GM19395 (cell line): ENCODE measurements at regions not wholly inside any gene's neighbourhood (a gene's known extent, or its start where the extent isn't known, plus 50 kb on each side); places are given as distances from the start of the nearest gene placed in this dataset.
"Not testable (repeated sequence)": the region's sequence is repeated elsewhere in the genome, so short reads cannot be mapped to it uniquely, and the experiment has no call there.

Source experiments
- ATAC-seq: cut with Tn5 transposase; IDR thresholded peaks from one replicate; pipeline ENCODE4 v1.9.1; 2021; ENCODE audit warnings: mild to moderate bottlenecking, moderate library complexity; ENCODE audit not compliant: unreplicated experiment

GRCh38 chr2:144131042-144131441 is 388.9 kb downstream of the ZEB2 start:
- ATAC-seq: no peak

DNA sequence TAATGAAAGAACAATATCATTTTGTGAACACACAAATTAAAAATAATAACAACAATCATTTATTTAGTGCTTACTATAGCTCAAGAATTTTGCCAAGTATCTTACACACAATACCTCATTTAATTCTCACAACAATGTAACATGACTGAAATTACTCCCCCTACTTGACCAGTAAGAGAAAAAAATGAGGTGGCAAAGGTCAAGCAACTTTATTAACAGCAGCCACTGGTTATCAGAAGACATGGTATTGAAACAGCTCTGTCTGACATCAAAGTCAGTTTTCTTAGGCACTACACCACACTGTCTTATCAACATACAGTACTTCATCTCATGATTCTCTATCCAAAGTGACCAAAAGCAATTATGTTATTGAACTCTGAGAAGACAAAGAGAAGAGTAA is 389.4 kb downstream of the ZEB2 start:
- no peak for ATAC-seq

- no peak for ATAC-seq
Measured at GRCh38 chr2:144128130-144128746, 391.7 kb downstream of the ZEB2 start.

DNA sequence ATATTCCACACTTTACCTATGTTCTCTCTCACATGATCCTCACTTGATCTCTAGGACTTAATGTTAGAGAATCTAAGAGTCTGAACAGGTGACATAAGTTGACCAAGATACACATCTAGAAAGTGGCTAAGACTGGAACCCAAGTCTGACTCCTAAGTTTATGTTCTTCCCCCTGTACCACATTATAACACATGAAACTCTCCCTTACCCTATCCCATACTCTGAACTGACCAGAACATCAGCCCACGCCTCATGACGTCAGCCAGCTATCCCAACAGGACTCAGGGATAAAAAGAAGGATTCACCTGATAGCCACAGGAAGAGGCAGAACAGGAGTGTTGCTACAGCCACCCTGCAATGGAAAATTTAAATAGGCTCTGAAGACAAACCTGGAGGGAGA is 392.2 kb downstream of the ZEB2 start:
- no peak for ATAC-seq

DNA sequence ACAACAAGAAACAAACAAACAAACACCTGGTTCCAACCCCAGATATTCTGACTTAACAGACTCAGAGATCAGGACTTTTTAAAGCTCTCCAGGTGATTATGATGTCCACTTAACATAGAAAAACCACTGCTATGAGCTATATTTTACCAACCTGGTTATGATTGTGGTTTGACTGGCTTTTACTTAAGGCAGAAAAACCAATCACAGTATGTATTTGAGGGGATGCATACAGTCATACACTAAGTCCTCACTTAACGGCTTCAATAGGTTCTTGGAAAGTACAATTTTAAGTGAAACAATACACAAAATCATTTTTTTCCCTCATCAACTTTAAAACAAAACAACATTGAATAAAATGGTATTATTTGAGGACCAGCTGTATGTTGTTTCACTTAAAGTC is 393.6 kb downstream of the ZEB2 start:
- no peak for ATAC-seq

GRCh38 chr2:144125751-144126150 is 394.2 kb downstream of the ZEB2 start:
- ATAC-seq: no peak

GRCh38 chr2:144124882-144125281 is 395.0 kb downstream of the ZEB2 start:
- no peak for ATAC-seq

GRCh38 chr2:144120487-144120886 is 399.4 kb downstream of the ZEB2 start:
- ATAC-seq: no peak

DNA sequence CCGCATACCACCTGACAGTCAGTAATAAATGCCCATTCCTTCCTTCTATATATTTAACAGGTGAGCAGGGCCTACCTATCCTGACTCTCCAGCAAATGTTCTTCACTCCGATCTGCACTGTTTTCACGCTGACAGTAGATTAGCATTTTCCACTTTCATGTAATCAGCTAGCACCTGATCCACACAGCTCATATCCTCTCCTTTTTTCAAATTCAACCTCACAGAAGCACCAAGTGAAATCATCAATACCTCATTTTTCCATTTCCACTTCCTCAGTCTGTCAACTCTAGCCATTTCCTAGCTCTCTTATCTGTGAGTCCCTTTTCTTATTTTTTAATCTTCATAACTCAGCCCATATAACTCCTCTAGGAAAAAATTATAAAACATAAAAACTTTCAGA is 402.8 kb downstream of the ZEB2 start:
- no peak for ATAC-seq

DNA sequence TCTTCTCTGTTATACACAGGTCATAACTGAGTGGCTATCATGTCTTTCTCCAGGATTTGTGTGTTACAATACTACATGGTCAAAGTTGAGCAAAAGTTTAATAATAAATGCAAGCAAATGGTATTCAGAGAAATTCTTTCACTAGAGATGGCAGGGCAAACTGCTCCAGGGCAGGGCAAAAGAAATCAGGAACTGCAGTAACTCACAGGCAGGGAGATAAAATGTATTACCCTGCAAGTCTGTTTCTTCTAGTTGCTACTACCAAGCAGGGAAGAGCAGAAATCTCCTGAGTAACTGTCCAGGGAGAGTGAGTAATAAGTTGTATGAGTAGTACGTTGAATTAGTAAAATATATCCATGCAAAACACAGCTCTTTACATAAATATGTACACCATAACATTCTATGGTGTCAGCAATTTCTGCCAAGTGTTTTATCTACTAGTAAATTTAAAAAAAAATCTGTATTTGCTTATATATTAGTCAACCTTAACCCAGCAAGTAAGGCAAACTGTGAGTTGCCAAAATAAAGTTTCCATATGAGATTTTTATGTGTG is 404.1 kb downstream of the ZEB2 start:
- no peak for ATAC-seq

- ATAC-seq: no peak
Measured at GRCh38 chr2:144114760-144115159, 405.2 kb downstream of the ZEB2 start.

DNA sequence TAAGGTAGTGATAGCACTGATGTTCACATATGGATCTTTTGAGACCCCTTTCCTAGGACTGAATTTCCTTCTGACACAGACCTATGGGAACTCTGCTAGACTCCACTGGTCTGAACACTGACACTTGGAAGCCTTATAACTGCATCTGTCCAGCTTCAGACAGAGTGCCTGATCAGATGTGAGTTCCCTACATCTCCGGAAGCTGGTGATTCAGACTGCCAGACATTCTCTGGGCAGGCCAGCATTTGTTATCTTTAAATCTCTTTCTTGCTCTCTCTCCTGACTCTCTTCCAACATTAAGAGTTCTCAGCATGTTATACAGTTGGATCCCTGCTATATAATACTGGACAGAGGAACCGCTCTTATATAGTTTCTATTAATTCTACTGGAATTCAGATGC is 408.5 kb downstream of the ZEB2 start:
- ATAC-seq: no peak

GRCh38 chr2:144106104-144106503 is 413.8 kb downstream of the ZEB2 start:
- not testable (repeated sequence) for ATAC-seq

DNA sequence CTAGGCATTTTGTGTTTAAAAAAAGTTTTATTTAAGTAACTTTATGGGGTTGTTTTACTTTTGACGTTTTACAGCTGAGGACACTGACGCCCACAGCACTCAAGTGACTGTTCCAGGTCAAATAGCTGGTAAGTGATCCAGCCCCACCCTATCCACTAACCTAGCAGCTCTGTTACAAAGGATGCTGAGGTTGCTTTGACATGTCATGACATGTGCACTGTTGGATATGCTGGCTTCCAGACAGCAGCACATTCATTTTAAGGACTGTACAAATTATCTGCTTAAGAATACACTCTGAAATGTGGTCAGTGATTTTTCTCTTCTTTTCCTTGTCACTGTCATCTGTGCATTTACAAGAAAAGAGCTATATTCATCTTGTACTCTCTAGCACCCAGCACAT is 417.5 kb downstream of the ZEB2 start:
- ATAC-seq: no peak

GRCh38 chr2:144099780-144100377 is 420.0 kb downstream of the ZEB2 start:
- no peak for ATAC-seq

DNA sequence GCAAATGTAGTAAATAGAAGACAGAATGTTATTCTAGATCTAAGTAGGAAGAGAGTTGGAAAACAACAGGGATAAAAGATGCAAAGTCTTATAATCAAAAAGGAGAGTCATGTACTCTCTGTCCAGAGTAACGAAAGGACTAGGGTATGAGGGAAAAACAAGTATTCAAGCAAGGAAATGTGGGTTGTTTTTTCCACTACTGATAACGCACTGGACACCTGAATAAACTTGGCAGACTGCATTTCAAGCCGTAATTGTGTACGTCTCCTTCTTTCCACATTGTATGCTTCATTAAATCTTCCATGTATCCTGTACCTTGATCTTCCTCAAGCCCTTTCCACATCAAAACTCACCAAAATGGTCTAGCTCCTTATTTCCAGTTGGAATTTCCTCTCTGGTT is 420.6 kb downstream of the ZEB2 start:
- no peak for ATAC-seq

DNA sequence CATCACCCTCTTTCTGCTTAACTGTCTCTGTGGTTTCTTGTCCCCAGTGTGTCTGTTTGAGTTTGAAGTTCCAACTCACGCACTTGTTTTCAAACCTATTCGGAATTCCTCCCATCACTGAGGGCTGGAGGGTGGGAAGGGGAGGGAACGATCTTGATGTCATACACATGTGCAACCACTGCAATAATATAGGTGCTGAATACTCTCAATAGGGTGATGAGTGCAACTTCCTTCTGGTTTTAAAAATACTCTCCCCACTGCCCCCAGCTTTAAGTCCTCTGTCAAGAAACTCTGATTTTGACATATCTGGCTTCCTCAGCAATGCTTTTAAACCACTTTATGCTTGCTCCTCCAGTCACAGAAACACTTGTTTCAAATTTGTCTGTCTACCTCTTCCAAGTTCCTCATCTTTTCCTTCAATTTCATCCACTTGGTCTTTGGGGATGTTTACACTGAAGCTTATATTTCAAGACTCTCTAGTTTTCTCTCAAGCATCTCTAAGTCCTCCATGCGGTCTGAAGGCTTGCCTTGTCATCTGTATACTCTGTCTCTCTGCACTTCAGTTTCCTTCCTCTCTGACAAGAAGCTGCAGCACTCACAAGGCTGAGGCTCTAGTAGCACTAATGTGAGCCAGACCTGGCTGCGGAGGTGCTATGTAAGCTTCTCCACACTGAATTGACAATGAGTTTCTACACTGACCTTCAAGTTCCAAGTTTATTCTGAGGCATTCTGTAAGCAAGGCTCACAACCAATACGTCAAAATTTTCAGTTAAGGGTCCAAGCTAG is 422.3 kb downstream of the ZEB2 start:
- ATAC-seq: no peak

- ATAC-seq: no peak
Measured at GRCh38 chr2:144096531-144096930, 423.4 kb downstream of the ZEB2 start.

DNA sequence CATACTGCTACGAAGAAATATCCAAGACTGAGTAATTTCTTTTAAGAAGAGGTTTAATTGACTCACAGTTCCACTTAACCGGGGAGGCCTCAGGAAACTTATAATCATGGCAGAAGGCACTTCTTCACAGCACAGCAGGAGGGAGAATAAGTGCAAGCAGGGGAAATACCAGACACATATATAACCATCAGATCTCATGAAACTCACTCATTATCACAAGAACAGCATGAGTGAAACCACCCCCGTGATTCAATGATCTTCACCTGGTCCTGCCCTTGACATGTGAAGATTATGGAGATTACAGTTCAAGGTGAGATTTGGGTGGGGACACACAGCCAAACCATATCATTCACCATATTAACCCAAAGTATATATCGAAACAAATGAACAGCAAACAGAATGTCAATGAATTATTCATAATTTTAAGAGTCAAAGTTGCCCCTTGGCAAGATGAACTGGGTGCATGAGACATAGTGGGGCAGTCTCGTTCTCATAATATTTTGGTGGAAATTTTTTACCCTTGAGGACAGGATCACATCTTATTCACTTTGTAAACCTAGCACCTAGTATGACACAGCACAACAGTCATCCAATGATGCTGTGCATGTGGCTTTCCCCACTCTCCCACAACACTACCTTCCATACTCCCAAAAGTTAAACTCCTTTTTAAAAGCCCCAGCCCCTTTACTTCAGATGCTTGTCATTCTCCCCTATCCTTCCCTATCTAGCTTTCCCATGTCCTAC is 425.3 kb downstream of the ZEB2 start:
- ATAC-seq: no peak

GRCh38 chr2:144091622-144092021 is 428.3 kb downstream of the ZEB2 start:
- ATAC-seq: no peak

DNA sequence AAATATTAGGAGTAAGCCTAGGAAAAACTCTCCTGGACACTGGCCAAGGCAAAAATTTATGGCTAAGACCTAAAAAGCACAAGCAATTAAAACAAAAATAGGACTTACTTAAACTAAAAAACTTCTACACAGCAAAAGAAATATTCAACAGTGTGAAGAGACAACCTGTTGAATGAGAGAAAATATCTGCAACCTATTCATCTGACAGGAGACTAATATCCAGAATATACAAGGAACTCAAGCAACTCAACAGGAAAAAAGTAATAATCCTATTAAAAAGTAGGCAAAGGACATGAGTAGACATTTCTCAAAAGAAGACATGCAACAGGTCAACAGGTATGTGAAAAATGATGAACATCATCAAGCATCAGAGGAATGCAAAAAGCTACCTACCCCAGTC is 431.1 kb downstream of the ZEB2 start:
- no peak for ATAC-seq
